HG03045 (cell line): ENCODE measurements at regions not wholly inside any gene's neighbourhood (a gene's known extent, or its start where the extent isn't known, plus 50 kb on each side); places are given as distances from the start of the nearest gene placed in this dataset.

ENCODE experiments used
- ATAC-seq: cut with Tn5 transposase; IDR thresholded peaks from one replicate; pipeline ENCODE4 v1.9.1; 2021; ENCODE audit warnings: mild to moderate bottlenecking, moderate library complexity; ENCODE audit not compliant: unreplicated experiment

GRCh38 chr11:115900111-115900510, 395.9 kb upstream of the CADM1 start:
- ATAC-seq = no peak

- no peak for ATAC-seq
Measured at GRCh38 chr11:115897707-115898106, 393.5 kb upstream of the CADM1 start.

- ATAC-seq = no peak
Measured at GRCh38 chr11:115896084-115896483, 391.9 kb upstream of the CADM1 start.

- no peak for ATAC-seq
Measured at GRCh38 chr11:115895594-115895993, 391.4 kb upstream of the CADM1 start.

- no peak for ATAC-seq
Measured at GRCh38 chr11:115894176-115894575, 390.0 kb upstream of the CADM1 start.

- ATAC-seq = no peak
Measured at GRCh38 chr11:115893461-115894099, 389.4 kb upstream of the CADM1 start.

- no peak for ATAC-seq
Measured at GRCh38 chr11:115892016-115892415, 387.8 kb upstream of the CADM1 start.

GRCh38 chr11:115891581-115891980, 387.4 kb upstream of the CADM1 start:
- ATAC-seq = no peak

- ATAC-seq = no peak
Measured at GRCh38 chr11:115890500-115890899, 386.3 kb upstream of the CADM1 start.

GRCh38 chr11:115889712-115890111, 385.5 kb upstream of the CADM1 start:
- ATAC-seq = no peak

- ATAC-seq = no peak
Measured at GRCh38 chr11:115887727-115888126, 383.5 kb upstream of the CADM1 start.

- no peak for ATAC-seq
Measured at GRCh38 chr11:115887316-115887715, 383.1 kb upstream of the CADM1 start.

GRCh38 chr11:115886422-115886733, 382.2 kb upstream of the CADM1 start:
- ATAC-seq = no peak

- no peak for ATAC-seq
Measured at GRCh38 chr11:115885535-115886421, 381.6 kb upstream of the CADM1 start.

GRCh38 chr11:115884800-115885534, 380.8 kb upstream of the CADM1 start:
- no peak for ATAC-seq

GRCh38 chr11:115874843-115875242, 370.6 kb upstream of the CADM1 start:
- ATAC-seq = no peak

GRCh38 chr11:115873813-115874212, 369.6 kb upstream of the CADM1 start:
- no peak for ATAC-seq

GRCh38 chr11:115872416-115872815, 368.2 kb upstream of the CADM1 start:
- no peak for ATAC-seq

GRCh38 chr11:115871161-115871760, 367.0 kb upstream of the CADM1 start:
- no peak for ATAC-seq

GRCh38 chr11:115869780-115870431, 365.7 kb upstream of the CADM1 start:
- ATAC-seq = peak; percentile 79

- ATAC-seq = no peak
Measured at GRCh38 chr11:115869131-115869530, 364.9 kb upstream of the CADM1 start.
